Astrocyte of the hippocampus (primary cell): ENCODE measurements at regions not wholly inside any gene's neighbourhood (a gene's known extent, or its start where the extent isn't known, plus 50 kb on each side); places are given as distances from the start of the nearest gene placed in this dataset.

Experiments
- DNase-seq: peaks from one replicate; pipeline ENCODE4 v3.0.0; 2011; ENCODE audit warnings: low read depth, low spot score

DNA sequence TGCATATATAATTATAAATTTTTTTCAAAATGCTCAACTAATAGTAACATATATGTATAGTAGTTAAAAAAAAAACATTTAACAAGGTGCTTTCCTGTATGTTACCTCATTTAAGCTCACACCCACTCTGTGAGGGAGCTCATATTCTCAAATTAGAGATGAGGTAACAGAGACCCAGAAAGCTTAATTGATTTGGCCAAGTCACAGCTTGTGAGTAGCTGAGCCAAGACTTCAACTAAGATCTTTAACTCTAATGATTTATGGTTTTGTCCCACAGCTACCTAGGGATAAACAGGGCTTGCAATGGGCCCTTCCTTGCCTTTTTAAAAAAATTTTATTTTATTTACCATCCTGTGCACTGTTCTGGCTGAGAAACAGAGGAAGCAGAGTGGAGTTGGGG lies 230.0 kb upstream of the GOLIM4 start:
- no peak for DNase-seq

DNA sequence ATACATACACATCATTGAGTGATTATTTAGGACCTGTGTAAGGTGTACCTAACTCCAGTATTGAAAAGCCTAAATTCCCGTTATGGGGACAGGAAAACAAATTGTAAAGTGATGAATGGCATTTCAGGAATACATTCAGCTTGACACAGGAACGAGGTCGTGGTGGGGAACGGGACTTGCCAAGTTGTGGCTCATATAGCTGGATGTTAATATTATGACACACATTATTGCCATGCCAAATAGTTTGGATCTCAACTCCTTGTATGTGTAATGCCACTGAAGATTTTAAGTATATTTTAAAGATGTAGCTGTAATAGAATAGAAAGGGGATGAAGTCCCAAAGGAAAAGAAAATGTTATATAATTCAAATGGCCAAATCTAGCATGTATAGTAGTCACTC lies 227.2 kb upstream of the GOLIM4 start:
- DNase-seq: peak; percentile 9

DNA sequence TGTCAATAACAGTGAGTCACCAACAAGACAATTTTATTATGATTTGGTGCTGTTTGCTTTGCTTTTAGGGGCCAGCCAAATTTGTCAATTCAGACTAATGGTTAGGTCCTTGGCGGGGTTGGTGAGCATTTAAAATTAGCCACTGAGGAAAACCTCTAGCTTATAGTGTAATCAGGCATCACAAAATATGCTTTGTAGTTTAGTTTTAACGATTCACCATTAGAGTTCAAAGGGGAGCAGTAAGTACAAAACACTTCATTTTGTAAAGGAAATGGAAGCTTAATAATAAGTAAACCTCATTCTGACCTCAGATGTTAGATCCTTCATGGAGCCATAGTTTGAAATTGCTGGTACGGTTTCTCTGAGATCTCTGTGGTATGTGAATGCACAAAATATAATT lies 218.4 kb upstream of the GOLIM4 start:
- no peak for DNase-seq

DNA sequence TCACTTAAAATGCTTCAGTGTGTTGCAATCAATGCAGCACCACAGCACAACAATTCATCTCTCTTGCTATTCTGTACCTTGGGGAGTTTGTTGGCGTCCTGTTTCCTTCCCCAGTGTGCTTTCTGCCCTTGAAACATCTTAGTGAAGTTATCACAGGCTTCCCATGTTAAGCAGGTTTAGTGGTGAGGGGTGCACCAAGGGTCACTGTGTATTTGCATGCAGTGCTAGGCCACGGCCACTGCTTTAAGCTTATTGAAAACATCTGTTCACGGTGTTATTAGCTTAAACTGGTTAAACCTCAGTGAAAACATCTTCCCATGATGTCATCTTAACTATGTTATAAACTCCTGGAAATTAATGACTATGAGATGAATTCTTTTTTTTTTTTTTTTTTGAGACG lies 217.3 kb upstream of the GOLIM4 start:
- no peak for DNase-seq

DNA sequence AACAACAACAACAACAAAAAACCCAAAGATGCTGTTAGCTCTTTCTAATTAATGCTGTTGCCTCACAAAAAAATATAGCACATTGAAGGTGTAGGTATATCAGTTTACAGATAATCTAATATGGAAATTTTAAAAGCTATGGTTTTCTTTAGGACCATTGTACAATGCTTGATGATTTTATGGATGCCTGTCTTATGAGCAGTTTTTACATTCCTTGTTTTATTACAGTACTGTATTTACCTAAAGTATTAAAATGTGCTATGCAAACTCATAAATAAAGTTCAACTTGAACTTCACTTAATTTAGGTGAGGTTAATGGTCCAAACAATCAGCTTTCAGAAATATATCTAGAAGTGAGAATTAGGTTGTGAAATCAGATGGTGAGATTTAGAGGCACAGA lies 212.2 kb upstream of the GOLIM4 start:
- DNase-seq: no peak

DNA sequence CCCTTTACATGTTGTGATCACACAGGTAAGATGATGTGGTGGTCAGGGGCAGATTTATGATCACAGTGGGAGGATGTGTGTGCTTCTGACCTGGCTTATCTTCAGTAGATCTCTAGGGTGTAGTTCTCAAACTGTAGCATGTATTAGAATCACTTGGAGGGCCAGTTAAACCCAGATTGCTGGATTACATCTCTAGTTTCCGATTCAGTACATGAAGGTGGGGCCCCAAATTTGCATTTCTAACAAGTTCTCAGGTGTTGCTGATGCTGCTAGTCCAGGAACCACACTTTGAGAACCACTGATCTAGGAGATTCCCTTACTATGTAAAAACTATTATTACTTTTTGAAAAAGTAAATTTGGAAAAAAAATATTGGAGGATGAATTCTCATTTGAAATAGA lies 199.3 kb upstream of the GOLIM4 start:
- DNase-seq: no peak

DNA sequence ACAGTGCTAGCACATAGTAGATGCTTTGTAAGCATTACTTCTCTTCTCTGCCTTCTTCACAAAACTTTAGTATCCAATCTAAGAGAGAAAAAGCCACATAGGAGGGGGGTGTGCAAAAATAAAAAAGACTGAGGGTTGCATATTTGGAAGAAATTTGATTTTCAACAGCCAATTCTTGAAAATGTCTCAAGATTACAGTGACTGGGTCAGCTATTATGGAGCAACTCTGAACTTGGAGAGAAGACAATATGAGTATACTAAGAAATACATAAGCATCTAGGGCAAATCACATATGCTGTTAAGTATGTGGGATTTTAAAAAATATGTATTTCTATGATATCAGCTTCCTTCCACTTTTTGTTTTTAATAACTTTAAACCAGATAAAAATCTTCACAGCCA lies 196.6 kb upstream of the GOLIM4 start:
- DNase-seq: no peak

DNA sequence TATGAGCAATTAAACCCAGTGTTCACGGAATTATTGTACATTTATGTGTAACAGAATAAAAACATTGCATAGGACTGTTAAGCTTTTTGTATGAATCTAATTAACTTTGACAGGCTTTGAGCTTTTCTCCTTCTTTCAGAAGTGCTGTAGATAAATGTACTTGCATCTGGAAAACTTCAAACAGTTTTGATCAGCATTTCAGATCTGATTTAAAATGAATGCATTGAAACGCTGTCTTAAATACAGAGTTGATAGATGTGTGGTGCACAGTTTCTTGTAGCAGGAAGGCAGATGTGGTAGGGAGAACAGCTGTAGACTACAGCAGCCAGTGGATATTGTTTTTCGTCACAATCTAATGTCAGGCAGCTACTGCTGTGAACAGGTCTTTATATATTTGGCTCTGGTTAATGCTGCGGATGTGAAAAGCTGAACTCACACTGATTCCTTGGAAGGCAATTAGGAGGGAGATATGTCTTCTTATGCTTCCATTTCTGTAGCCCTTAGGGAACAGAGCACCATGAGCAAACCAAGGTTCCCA lies 193.8 kb upstream of the GOLIM4 start:
- no peak for DNase-seq

DNA sequence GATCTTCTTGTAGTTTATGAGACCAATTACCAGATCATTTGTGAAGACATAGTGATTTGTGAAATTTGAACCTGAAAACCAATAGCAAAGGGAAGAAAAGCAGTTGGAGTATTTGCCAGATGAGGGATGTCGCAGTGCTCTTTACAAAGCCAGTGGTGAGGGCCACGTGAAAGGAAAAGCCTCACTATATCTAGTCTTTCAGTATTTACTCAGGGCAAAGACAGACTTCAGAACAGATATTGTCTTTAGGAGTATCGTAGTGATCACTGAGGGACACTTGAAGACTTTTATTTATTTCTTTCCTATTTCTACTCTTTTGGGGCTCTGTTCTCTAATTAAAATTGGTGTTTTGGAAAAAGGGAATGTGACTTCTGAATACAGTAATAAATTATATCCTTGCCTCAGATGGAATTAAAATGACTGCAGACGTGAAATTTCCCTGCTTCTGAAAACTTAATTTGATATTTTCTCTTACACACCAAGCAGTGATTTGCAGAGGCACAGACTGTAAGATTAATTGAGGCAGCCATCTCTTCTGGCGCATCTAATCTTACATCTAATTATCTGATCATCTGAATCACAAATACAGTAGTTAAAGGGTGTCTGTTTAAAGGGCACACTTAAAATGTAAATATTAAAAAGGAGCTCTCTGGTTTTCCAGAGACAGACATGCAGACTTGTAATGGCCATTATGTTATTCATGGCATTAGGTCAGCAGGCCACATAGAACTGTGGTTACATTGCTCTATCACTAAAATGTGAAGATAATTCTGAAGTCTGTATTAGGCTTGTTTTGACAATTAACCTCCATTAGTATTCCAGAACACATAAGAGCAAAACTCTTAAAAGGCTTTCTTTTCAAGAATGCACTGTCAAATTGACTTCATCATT lies 193.0 kb upstream of the GOLIM4 start:
- DNase-seq: no peak

DNA sequence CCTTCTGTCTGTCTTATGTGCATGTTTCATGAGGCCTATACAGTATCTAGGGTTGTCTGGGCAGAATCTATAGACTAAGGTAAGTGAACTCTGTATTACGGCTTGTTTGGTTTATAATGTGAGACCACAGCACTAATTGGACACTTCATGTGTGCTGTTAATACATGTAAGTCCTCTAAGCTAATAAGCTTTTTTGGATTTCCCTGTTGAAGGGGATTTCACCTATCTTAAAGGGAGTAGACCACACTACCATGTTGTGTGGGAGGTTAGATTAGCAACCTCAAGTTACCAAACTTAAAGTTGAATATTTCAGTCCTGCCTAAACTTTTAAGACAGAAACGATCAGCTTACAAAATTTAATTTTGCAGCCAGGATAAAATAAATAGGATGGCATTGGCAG lies 189.8 kb upstream of the GOLIM4 start:
- no peak for DNase-seq

DNA sequence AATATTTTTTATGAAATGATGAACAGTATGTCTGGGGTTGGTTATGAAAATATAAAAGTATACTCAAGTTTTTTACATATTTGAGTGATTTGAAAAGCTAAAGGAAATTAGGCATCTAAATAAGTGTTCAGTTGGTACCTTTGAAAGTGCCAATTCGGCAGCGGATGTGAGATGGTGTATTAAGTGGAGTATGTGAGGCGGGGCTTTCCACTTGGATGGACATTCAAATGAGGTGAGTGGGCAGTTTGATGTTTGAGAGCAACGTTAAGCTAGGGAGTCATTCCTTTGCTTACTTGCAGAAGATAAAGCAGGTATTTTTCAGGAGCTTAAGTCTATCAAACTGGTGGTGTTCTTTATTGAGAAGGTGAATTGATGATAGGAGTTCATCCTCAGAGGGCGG lies 189.0 kb upstream of the GOLIM4 start:
- no peak for DNase-seq

DNA sequence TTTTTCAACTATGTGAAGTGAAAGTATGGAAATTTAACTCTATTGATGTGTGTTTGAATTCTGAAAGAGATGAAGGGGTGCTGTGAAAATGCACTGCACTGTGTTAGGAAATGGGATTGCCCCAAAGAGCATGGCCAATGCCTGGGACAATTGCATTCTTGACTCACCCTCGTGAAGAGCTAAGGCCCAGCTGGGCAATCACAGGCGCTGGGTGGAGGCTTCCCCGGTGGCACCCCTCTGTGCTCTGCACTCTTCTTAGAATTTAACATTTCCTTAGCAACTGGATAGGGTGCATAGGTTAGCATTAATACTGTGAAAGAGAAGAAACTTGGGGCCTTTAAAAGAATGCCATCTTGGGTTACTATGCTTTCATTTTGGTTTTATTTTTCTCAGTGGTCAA lies 179.9 kb upstream of the GOLIM4 start:
- no peak for DNase-seq

DNA sequence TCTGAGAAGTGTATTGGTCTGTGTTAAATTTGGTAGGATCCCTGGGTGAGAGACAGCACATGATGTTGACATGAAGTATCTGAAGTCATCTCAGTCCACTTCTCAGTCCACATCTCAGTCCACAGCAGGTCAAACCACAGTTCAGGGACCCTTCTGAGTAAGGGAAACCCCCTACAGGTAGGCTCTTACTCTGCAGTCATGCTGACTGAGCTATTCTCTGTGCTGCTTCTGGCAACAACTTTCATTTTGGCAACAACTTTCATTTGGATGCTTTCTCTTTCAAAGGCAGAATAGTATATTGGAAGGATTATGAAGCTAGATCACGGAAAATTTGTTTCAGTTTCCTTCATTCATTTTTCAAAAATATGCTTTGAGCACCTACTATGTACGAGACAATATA lies 178.2 kb upstream of the GOLIM4 start:
- DNase-seq: no peak

DNA sequence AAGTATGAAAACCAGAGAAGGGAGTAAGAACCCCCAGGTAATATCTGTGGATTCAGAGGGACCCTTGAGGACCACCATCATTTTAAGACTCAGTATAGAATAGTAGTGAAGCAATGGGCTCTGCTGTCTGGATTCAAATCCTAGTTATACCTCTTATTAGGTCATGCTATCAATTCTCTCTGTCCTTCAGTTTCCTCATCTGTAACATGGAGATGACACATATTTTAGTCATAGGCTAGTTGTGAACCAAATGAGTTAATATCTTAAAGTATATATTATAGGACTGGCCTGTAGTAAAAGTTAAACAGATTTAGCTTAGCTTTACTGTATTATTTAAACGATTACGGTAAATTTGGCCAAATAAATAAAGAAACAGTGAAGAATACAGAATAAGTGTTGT lies 177.3 kb upstream of the GOLIM4 start:
- no peak for DNase-seq

DNA sequence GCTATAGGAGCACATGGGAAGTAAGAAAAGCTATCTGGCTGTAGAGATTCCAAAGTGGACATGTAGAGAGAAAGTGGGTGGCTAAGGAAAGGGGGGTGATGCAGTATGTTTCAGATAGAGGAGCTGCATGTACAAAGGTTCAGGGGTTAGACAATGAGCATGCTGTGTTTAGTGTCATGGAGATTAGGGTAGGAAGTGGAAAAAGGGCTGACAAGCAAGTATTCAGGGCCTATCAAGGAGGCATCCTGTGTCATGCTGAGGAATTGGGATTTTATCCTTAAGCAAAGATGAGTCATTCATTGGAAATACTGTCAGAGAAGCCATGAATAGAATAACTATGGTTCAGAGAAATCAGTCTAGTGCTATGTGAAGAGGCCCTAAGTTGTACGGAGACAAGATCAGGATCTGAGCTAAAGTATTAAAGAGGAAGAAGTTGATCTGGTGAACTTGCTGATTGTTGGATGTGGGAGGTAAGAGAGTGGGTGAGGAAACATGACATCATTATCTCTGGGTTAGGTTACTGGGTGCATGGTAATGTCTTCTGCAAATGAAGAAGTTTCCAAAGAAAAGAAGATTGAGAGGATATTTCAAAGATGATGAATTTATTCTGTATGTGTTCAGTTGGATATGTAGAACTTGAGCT lies 176.7 kb upstream of the GOLIM4 start:
- no peak for DNase-seq

DNA sequence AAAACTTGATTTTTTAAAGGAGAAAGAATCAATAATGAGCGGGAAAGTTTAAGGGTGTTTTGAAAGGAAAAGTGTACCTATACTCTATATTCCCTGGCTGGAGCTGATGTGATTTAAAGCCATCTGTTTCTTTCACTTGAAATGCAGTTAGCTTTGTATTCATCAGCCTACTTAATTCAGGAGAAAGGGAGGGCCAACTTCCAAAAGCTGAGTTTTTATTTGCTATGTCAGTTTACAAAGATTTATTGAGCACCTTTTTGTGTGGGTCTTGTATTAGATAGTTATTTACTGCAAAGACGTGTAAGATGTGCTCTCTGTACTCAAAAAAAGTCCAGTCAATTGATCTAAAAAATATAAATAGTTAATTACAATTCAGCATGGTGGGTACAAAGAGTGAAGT lies 176.2 kb upstream of the GOLIM4 start:
- no peak for DNase-seq

DNA sequence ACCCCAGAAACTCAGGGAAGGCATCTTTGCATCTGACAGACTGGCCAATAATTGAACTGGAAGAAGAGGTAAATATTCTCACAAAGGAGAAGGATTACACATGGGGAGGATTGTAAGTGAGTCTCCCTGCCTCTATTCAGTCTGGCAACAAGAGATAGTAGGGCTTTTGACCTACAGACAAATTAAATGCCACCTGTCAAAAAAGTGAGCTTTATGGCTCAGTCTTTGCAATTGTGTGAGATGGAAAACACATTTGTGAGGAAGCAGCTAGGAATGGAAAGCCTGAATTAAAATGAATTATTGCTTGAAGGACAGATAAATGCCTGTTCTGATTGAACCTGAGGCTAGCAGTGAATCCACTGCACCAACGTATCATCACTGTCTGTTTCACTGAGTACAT lies 173.3 kb upstream of the GOLIM4 start:
- no peak for DNase-seq

DNA sequence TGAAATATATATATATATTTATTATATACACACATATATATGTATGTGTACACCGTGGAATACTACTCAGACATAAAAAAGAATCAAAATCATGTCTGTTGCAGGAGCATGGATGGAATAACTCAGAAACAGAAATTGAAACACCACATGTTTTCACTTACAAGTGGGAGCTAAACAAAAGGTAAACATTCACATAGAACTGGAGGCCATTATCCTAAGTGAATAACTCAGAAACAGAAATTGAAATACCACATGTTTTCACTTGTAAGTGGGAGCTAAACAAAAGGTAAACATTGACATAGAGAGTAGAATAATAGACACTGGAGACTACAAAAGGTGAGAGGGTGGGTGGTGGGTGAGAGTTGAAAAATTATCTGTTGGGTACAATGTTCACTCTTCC lies 171.5 kb upstream of the GOLIM4 start:
- no peak for DNase-seq

DNA sequence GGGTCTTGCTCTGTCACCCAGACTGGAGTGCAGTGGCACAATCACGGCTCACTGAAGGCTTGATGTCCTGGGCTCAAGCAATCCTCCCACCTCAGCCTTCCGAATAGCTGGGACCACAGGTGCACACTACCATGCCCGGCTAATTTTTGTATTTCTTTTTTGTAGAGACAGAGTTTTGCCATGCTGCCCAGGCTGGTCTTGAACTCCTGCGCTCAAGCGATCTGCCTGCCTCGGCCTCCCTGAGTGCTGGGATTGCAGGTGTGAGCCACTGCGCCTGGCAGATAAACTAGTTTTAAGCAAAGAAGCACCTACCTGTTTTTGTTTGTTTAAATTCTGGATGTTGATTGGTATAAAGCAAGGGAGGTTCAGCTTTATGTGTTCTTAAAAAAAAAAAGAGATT lies 170.6 kb upstream of the GOLIM4 start:
- DNase-seq: no peak

DNA sequence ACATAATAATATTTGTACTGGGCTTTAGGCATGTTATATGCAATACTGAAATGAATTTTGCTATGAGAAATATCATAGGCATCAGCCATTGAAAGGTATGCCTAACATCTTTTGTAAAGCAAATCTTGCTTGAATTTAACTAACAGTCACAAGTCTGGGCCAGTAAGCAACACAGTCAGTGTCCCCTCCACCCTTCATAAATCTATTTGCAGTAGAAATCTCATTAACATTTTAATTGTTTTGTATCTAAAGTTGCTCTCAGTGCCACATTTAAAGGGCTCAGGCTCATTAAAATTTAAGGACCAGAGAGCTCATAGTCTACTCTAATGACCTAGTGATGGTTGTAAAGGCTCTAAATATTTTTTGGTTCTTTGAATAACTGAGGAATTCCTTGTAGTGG lies 167.2 kb upstream of the GOLIM4 start:
- DNase-seq: no peak

DNA sequence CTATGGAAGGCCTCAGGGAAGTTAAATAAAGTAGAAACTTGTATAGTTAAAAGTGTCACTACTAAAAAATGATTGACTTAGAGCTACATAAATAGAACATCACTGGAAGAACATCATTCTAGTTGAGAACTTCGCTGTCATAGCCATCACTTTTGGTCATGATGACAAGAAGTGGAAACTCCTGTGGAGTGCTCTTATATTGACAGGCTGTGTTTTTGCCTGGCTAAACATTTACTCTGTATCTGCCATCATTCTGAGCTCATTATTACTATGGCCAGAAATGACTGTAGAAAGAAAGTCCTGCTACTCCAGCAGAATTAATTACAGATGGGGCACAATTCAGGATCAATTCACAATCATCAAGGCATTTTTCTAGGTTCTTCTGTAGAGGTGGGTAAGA lies 165.1 kb upstream of the GOLIM4 start:
- no peak for DNase-seq

DNA sequence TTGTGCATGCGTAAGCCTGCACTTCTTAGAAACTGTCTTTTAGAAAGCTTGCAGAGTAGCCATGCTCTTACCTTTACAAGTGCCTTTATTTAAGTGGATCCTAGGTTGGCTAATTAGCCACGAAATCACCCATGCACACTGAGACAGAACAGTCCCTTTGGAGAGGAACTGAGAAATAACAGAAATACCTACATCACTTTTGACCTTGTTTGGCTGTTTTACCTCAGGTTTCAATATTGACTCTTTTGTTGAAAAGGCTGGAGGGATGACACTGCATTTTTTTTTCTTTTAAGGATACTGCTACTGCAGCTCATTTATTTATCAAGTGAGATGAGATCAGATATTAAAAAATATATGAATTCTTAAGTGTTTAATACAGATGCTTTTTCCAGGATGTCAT lies 155.6 kb upstream of the GOLIM4 start:
- DNase-seq: no peak

DNA sequence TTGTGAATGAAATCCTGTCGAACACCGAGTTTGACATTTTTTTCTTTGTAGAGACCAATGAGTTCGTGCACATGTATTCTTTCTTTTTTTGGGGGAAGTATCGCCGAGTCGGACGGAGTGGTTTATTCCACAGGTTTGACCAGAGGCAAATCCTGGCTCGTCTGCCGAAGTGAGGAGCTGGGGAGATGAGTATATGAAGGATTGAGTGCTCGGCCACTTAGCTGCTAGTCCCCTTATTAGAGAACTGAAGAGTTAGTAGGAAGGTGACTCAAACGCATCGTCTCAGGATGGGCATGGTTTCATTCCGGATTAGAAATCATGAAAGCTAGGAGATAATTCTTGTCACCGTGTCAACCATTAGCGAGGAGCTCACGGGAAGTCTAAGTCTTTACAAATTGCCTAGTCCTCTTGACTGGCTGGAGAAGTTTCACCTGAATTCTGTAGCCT lies 154.7 kb upstream of the GOLIM4 start:
- no peak for DNase-seq
